ENCODE measurements at regions not wholly inside any gene's neighbourhood (a gene's known extent, or its start where the extent isn't known, plus 50 kb on each side); places are given as distances from the start of the nearest gene placed in this dataset.

DNA sequence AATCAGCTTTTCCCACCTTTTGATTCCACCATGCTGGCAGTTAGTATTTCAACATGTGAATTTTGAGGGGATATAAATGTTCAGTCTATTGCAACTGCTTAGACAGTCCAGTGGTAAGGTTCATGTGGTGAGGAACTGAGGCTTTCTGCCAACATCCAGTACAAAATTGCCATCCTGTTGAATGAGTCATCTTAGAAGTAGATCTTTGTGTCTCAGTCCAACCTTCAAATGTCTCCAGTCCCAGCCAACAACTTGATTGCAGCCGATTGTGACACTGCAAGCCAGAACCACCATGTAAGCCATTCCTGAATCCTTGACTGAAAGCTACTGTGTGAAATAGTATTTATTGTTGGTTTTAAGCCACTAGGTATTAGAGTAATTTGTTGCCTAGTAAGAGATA, 331.5 kb upstream of the GRIN3A start:
- TF ChIP-seq, protein P1, sequence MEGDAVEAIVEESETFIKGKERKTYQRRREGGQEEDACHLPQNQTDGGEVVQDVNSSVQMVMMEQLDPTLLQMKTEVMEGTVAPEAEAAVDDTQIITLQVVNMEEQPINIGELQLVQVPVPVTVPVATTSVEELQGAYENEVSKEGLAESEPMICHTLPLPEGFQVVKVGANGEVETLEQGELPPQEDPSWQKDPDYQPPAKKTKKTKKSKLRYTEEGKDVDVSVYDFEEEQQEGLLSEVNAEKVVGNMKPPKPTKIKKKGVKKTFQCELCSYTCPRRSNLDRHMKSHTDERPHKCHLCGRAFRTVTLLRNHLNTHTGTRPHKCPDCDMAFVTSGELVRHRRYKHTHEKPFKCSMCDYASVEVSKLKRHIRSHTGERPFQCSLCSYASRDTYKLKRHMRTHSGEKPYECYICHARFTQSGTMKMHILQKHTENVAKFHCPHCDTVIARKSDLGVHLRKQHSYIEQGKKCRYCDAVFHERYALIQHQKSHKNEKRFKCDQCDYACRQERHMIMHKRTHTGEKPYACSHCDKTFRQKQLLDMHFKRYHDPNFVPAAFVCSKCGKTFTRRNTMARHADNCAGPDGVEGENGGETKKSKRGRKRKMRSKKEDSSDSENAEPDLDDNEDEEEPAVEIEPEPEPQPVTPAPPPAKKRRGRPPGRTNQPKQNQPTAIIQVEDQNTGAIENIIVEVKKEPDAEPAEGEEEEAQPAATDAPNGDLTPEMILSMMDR (conservative IDR thresholded peaks at IDR 0.05; ENCODE audit: low read length) = no peak
- TF ChIP-seq EZH2phosphoT487 (IDR thresholded peaks at IDR 0.05; ENCODE audit: borderline replicate concordance) = no peak
